ENCODE measurements at regions not wholly inside any gene's neighbourhood (a gene's known extent, or its start where the extent isn't known, plus 50 kb on each side); places are given as distances from the start of the nearest gene placed in this dataset.

DNA sequence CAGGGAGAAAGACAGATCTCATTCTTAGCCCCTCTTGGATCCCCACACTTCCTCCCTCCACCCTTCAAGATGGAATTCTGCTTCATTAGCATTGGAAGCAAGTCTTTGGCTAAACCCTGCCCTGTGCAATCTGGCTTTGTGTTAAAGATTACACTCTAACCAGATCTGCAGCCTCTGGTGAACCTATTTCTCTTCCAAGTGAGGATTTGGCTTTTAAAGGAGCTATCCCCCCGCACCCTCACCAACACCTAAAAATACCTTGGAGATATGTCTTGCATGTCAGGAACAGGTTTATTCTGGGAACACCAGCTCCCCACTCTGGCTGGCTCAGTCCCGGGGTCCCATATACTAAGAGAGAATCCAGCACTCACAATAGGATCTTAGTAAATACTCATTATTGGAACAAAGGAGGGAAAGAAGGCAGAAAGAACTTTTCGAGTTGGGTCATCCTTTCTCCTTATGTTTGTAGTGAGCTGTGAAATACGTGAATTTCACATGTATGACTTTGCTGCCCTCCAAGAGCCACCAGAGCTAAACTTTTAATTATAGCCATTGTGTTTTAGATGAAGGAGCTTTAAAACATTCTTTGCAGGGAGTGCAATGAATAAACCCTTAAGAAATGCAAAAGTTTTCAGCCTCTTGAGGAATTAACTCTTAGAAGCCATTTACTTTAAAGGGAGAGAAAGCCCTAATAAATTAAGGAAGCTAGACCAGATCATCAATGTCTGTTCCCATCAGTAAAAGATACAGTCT lies 53.7 kb upstream of the HRH2 start:
- Histone ChIP-seq H4K20me1 (ENCODE audit: insufficient read depth, poor library complexity, severe bottlenecking) (no peaks in the 10 kb centered on the region), H3K4me3 (no peak overlapping the region), H3K27ac (no peak overlapping the region), H3K27me3 (no peaks in the 10 kb centered on the region), H2AFZ (no peak overlapping the region), H3K4me1 (ENCODE audit: insufficient read depth) (no peaks in the 10 kb centered on the region), H3K9me3 (ENCODE audit: low read depth) (no peaks in the 10 kb centered on the region), H3K4me2 (no peak overlapping the region), H3K9me2 (replicated peaks; ENCODE audit: insufficient read depth) (no peaks in the 10 kb centered on the region), H3K36me3 (replicated peaks; ENCODE audit: insufficient read depth, low read depth) (no peaks in the 10 kb centered on the region), H3K79me2 (no peaks in the 10 kb centered on the region)
- WGBS (ENCODE audit: low lambda C conversion rate, missing lambda C conversion rate) = 53% methylated on average over 4 of the region's 4 CpGs
- TF ChIP-seq, protein P1, sequence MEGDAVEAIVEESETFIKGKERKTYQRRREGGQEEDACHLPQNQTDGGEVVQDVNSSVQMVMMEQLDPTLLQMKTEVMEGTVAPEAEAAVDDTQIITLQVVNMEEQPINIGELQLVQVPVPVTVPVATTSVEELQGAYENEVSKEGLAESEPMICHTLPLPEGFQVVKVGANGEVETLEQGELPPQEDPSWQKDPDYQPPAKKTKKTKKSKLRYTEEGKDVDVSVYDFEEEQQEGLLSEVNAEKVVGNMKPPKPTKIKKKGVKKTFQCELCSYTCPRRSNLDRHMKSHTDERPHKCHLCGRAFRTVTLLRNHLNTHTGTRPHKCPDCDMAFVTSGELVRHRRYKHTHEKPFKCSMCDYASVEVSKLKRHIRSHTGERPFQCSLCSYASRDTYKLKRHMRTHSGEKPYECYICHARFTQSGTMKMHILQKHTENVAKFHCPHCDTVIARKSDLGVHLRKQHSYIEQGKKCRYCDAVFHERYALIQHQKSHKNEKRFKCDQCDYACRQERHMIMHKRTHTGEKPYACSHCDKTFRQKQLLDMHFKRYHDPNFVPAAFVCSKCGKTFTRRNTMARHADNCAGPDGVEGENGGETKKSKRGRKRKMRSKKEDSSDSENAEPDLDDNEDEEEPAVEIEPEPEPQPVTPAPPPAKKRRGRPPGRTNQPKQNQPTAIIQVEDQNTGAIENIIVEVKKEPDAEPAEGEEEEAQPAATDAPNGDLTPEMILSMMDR (IDR thresholded peaks at IDR 0.05; ENCODE audit: poor library complexity) = no peak
- TF ChIP-seq EZH2 (IDR thresholded peaks at IDR 0.05; ENCODE audit: borderline replicate concordance) (no peak), EZH2phosphoT487 (IDR thresholded peaks at IDR 0.05; ENCODE audit: low read depth, severe bottlenecking, unreplicated experiment) (no peak)
- DNase-seq (ENCODE audit: low spot score) = no peak

DNA sequence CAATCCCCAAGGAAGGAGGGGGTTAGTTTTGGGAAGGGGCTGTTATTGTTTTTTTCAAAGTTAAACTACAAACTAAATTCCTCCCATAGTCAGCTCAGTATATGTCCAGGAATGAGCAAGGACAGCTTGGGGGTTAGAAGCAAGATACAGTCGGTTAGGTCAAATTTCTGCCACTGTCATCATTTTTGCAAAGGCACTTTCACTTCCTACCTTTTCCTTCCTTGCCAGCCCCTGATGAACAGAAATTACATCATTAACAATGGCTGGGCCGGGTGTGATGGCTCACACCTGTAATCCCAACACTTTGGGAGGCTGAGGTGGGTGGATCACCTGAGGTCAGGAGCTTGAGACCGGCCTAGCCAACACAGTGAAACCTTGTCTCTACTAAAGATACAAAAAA lies 51.5 kb upstream of the HRH2 start:
- Histone ChIP-seq H4K20me1 (ENCODE audit: insufficient read depth, poor library complexity, severe bottlenecking) (no peaks in the 10 kb centered on the region), H3K9me3 (ENCODE audit: low read depth) (no peaks in the 10 kb centered on the region), H2AFZ (no peak overlapping the region), H3K27ac (no peak overlapping the region), H3K36me3 (replicated peaks; ENCODE audit: insufficient read depth, low read depth) (no peaks in the 10 kb centered on the region), H3K9me2 (replicated peaks; ENCODE audit: insufficient read depth) (no peaks in the 10 kb centered on the region), H3K4me3 (no peak overlapping the region), H3K27me3 (no peaks in the 10 kb centered on the region), H3K4me1 (ENCODE audit: insufficient read depth) (no peaks in the 10 kb centered on the region), H3K4me2 (no peak overlapping the region), H3K79me2 (no peaks in the 10 kb centered on the region)
- DNase-seq (ENCODE audit: low spot score) = no peak
- TF ChIP-seq EZH2phosphoT487 (IDR thresholded peaks at IDR 0.05; ENCODE audit: low read depth, severe bottlenecking, unreplicated experiment) (no peak), EZH2 (IDR thresholded peaks at IDR 0.05; ENCODE audit: borderline replicate concordance) (no peak)
- TF ChIP-seq, protein P1 (IDR thresholded peaks at IDR 0.05; ENCODE audit: poor library complexity) = no peak
- 90% methylated on average over 3 of the region's 3 CpGs for WGBS (ENCODE audit: low lambda C conversion rate, missing lambda C conversion rate)

All from hepatocyte (in vitro differentiated cells).